Activated CD8-positive, alpha-beta memory T cell treated with anti-CD3 and anti-CD28 coated beads, Interleukin-2, amount 50 U/mL, for 1 hour (primary cell): ENCODE measurements at regions not wholly inside any gene's neighbourhood (a gene's known extent, or its start where the extent isn't known, plus 50 kb on each side); places are given as distances from the start of the nearest gene placed in this dataset.
"Not testable (repeated sequence)": the region's sequence is repeated elsewhere in the genome, so short reads cannot be mapped to it uniquely, and the experiment has no call there.

Experiments used
- DNase-seq: peaks from one replicate; pipeline ENCODE4 v3.0.0-alpha.2; 2020; ENCODE audit errors: extremely low read depth

DNA sequence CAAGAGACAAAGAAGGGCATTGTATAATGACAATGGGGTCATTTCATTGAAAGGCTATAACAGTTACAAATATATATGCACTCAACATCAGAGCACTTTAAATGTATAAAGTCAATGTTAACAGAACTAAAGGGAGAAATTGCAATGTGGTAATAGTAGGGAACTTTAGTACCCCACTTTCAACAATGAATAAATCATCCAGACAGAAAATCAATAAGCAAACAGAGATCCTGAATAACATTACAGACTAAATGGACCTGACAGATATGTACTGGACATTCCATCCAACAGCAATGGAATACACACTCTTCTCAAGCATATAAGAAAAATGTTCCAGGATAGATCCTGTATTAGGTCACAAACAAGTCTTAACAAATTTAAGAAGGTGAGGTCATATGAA, 90.5 kb upstream of the ALKAL2 start:
- DNase-seq, result no peak

DNA sequence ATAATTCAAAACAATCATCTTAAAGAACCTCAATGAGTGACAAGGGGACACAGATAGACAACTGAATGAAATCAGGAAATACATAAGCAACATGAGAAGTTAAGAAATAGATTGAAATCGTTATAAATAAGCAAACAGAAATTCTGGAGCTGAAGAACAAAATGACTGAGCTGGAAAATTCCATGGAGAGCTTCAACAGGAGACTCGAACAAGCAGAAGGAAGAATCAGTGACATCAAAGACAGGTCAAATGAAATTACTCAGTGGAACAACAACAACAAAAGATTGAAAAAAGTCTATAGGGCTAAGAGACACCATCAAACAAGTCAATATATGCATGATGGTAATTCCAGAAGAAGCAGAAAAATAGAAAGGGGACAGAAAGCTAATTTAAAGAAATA, 89.5 kb upstream of the ALKAL2 start:
- no peak for DNase-seq

DNA sequence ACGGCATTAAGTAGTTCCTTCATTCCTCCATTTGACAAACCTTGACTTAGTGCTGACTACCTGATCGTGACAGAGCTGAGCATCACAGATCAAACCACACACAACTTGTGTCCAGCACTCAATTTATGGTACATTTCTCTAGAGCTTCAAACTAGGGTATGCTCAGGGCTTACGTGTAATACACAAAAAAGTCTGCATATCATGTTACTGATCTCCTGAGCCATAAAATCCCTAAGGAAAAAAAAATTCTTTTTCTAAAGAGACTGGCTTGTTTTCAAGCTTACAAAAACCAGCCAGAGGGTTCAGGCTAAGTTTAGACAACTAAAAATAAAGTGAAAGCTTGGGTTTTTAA, 88.0 kb upstream of the ALKAL2 start:
- DNase-seq, result no peak

GRCh38 chr2:375270-375955, 87.5 kb upstream of the ALKAL2 start:
- DNase-seq, result no peak

DNA sequence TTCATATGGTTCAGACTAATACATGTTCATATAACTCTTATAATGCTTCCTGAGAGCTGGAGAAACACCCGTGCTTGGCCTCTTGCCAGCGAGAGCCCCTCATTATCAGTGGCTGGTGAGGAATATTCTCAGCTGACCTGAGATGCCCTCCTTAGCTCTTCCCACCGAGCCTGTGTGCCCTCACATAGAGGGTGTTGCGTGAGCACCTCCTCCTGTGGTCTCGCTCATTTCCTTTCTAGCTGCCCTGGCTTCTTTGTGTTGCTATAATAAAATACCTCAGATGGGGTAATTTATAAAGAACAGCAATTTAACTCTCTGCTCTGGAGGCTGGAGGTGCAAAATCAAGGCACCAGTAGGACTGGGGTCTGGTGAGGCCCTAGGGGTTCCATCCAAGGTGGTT, 80.5 kb upstream of the ALKAL2 start:
- no peak for DNase-seq

DNA sequence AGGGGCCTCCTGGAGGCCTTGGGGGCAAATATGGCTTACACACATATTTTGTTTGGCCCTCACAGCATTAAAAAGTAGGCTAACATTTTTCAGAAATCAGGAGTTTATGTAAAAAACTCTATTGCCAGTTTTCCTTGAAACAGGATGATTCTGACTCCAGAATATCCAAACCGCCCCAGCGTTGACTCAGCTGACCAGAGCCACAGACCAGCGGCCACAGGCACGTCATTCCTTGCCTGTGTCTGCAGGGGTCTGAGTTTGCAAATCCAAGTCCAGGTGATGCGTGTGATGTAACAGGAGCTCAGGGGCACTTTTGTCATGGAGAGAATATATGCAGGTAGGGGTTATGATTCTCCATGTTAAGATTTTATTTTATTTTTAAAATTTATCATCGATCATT, 79.4 kb upstream of the ALKAL2 start:
- no peak for DNase-seq

DNA sequence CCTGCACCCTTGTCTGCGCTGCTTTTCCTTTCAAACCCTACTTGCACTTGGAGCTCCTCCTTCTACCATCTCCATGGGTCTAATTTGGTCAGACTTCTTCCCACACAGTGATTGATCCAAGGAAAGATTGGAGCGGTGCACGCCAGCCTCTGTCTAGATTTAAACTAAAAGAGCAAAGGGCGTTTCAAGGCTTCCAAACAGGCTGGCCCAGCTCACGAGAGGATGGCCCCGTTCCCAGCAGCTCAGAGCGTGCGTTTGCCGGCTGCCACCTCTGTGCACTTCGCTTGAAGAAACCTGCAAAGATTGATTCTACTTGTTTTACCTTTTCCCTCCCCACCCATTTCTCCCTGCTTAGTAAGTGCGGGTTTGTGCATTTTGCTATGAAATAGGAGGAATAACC, 78.8 kb upstream of the ALKAL2 start:
- DNase-seq, result no peak

DNA sequence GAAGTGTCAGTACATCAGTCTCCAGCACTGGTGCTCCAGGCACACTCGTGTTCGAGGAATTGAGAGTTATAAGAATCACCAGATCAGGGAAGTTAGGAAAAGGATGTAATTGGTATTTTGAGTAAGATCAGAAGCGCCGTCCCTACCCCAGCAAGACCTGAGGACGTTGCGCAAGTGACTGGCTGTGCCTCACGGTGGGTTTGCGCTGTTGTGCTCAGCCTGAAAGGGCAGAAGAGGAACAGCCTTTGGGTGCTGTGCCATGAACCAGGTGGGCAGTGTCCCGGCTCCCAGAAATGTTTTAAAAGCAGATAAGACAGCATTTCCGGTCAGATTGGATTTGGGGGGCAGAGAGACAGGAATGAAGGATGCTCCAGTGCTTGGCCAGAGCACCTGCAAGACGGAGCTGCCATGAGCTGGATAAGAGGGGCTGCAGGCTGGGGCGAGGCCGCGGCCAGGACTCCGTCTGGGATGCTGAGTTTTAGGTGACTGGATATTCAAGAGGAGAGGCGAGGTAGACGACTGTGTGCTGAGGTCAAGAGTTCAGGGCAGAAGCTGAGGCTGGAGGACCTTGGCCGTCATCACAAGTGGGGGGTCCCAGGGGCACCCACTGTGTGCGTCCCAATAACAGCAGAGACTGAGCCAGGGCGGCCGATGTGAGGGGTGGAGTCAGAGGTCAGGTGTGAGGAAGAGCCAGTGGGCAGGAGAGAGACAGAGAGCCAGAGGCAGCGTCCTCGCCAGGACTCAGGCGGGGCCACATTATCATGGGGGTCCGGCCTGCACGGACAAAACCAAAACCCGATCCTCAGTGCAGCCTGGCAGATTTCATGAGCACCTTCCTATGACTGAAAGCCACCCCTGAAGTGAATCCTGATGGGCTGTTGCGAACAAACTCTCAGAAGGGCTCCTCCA, 77.7 kb upstream of the ALKAL2 start:
- DNase-seq, result no peak

DNA sequence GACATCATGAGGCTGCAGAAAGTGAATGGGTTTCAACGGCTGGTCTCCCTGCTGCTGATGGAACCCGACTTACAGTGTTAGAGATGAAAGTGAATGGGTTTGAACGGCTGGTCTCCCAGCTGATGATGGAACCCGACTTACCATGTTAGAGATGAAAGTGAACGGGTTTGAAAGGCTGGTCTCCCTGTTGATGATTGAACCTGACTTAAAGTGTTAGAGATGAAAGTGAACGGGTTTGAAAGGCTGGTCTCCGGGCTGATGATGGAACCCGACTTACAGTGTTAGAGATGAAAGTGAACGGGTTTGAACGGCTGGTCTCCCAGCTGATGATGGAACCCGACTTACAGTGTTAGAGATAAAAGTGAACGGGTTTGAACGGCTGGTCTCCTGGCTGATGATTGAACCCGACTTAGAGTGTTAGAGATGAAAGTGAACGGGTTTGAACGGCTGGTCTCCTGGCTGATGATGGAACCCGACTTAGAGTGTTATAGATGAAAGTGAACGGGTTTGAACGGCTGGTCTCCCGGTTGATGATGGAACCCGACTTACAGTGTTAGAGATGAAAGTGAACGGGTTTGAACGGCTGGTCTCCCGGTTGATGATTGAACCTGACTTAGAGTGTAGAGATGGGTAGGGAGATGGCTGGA, 76.1 kb upstream of the ALKAL2 start:
- DNase-seq, result no peak

- no peak for DNase-seq
Measured at GRCh38 chr2:362924-363323, 75.0 kb upstream of the ALKAL2 start.

DNA sequence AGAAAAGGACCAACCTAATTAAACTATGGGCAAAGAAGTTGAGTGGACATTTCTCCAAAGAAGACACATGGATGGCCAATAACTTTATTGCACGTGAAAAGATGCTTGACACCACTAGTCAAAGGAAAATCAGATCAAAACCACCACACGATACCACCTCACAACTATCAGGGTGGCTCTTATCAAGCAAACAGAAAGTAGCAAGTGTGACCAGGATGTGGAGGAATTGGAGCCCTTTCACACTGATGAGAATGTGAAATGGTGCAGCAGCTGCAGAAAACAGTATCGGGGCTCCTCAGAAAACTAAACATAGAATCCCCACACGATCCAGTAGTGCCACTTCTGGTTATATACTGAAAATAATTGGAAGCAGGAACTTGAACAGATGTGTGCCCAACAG, 72.2 kb upstream of the ALKAL2 start:
- DNase-seq, result no peak

- DNase-seq, result no peak
Measured at GRCh38 chr2:359047-359446, 71.2 kb upstream of the ALKAL2 start.

DNA sequence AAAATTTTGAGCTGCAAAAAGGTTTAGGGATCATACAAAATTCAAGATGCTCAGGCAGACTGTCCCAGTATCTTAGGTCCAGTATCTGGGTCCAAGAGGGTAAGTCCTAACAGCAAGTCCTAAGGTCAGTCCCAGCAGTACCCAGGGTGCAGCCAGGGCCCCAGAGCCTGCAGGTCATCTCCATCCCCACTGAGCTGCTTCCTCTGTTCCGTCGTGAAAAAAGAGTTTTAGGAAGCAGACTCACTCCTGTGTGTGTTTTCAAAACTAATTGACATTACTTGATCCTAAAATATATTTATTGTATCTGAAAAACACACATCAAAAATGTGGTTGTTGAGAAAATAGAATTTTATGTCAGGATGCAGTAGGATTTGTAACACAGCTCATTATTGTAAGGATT, 69.9 kb upstream of the ALKAL2 start:
- no peak for DNase-seq

- not testable (repeated sequence) for DNase-seq
Measured at GRCh38 chr2:356304-356703, 68.4 kb upstream of the ALKAL2 start.

- no peak for DNase-seq
Measured at GRCh38 chr2:355773-356172, 67.9 kb upstream of the ALKAL2 start.

DNA sequence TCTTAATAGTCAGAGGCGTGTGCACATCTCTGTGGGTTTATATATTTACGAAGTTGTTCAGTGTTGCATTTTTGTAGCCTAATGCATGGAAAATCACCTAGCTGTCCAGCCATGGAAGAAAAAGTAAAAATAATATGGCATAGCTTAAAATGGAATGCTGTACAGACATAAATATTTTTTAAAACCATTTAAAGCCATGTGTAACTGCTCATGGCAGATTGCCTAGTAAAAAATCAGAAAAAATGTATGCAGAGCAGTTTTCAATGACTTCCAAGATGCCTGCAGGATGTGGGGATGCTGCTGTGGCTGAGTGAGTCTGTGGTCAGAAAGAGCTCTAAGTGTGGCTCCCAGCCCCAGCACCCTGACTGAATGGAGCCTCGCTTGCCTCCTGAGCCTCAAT, 64.8 kb upstream of the ALKAL2 start:
- DNase-seq, result no peak

DNA sequence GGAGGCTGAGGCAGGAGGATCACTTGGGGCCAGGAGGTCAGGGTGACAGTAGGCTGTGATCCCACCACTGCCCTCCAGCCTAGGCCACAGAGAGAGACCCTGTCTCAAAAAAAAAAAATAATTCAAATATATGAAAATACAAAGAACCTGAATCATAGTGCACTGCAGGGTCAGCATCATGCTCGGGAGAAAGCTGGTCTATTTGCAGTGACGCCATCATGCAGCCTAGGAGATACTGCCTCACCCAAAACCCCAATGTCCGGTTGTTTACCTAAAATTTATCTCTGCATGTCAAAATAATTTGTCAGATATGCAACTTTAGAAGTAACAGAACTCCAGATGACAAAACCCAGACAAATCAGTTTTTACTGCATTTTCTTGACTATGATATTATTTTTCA, 61.5 kb upstream of the ALKAL2 start:
- DNase-seq, result no peak

- DNase-seq, result no peak
Measured at GRCh38 chr2:348361-348916, 60.5 kb upstream of the ALKAL2 start.

- no peak for DNase-seq
Measured at GRCh38 chr2:344811-345210, 56.9 kb upstream of the ALKAL2 start.

DNA sequence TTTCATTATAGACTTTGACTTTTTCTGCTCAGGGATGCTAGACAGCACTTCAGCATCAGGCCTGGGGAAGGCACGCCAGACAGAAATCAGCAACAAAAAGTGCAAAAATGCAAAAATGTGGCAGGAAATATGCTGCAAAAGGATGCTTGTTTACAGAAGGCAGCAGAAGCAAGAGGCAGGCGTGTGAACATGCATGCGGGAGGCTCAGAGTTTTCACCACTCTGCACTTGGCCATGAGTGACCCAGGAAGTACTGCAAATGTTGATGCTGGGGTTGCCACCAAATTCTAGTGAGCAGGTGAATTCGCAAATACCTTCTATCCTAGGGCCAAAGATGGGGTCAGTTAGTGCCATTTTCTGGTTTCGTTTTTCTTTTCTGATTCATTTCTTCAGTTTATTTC, 55.5 kb upstream of the ALKAL2 start:
- DNase-seq, result no peak

DNA sequence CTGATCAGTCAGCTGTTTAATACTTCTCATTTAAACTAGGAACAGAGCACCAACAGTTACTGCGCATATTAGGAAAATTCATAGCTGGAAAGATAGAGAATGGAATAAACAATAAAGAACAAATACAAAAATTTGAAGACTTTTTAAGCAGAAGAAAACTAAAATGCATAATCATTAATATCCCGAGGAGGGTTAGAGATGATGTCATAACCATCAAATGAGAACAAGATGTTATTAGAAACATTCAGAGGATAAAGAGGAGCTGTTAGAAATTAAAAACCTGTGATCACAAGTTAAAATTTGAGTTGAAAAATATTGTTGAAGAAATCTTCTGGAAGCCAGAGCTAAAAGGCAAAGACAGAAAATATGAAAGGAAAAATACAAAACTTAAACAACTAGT, 54.0 kb upstream of the ALKAL2 start:
- no peak for DNase-seq

DNA sequence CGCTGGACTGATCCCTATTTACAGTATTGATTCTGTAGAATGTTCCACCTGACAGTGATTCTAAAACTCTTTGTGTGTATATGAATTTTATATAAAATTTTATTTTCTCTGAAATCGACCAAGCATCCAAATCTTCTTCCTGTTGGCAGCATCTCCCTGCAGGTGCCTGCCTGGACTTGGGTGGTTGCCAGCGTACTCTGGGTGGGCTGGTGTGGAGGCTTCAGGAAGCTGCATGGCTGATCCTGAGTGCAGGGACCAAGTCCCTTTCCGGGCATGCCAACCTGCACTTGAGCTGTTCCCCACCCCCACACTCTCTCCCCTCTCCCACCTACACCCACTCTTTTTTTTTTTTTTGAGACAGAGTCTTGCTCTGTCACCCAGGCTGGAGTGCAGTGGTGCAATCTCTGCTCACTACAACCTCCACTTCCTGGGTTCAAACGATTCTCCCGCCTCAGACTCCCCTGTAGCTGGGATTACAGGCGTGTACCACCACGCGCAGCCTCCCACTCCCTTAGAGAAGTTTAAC, 53.2 kb upstream of the ALKAL2 start:
- DNase-seq, result no peak
